Adrenal gland (tissue), 9 donors: ENCODE measurements at regions not wholly inside any gene's neighbourhood (a gene's known extent, or its start where the extent isn't known, plus 50 kb on each side); places are given as distances from the start of the nearest gene placed in this dataset.
A peak's percentile ranks its signal among the peaks of the same experiment; 100 is the strongest.
"Not testable (repeated sequence)": the region's sequence is repeated elsewhere in the genome, so short reads cannot be mapped to it uniquely, and the experiment has no call there.

ENCODE experiments used
- DNase-seq, 7 donors: peaks; one replicate each; pipeline ENCODE4 v3.0.0-alpha.2; 2019 to 2020
- H3K27ac ChIP-seq, 5 donors: fragments of 200-600 bp; sonication (generic) in 4 of 5; 1 replicate in 3 of 5; 2 replicates in 2 of 5; pipeline versions ENCODE4 v1.5.1 to v1.8.0; 2016 to 2020; ENCODE audit warnings: mild to moderate bottlenecking in 1 of 5
- H3K27me3 ChIP-seq: fragments of 200-600 bp; 2 replicates; pipeline ENCODE4 v1.8.0; 2021
- H3K36me3 ChIP-seq, 2 donors: fragments of 200-600 bp; replicated peaks in 1 of 2; 1 replicate in 1 of 2; 2 replicates in 1 of 2; pipeline versions ENCODE4 v1.5.1 to v1.8.0; 2018 to 2022
- H3K4me1 ChIP-seq, 2 donors: fragments of 200-600 bp; replicated peaks in 1 of 2; 1 replicate in 1 of 2; 2 replicates in 1 of 2; pipeline versions ENCODE4 v1.5.1 to v1.8.0; 2018 to 2021
- H3K4me3 ChIP-seq, 4 donors: fragments of 200-600 bp; sonication (generic) in 3 of 4; one replicate each; pipeline ENCODE4 v1.5.1; 2016 to 2018
- H3K9me3 ChIP-seq, 3 donors: fragments of 200-600 bp; sonication (generic) in 1 of 3; replicated peaks in 1 of 3; 1 replicate in 2 of 3; 2 replicates in 1 of 3; pipeline versions ENCODE4 v1.5.1 to v1.8.0; 2016 to 2021
- POLR2A ChIP-seq, 2 donors: fragments of 450-650 bp; IDR thresholded peaks; one replicate each; pipeline ENCODE4 v1.6.1; 2017; ENCODE audit warnings: antibody characterized with exemption in 2 of 2, mild to moderate bottlenecking in 2 of 2, moderate library complexity in 1 of 2
- WGBS, 4 donors: extraction: QIAGEN DNeasy Blood & Tissue Kit in 2 of 4; methylation state at CpG; one replicate each; pipeline versions ENCODE4 v1.1.5 to v1.1.7; 2013 to 2017; 5-methylcytosine and 5-hydroxymethylcytosine counted together
- intact Hi-C, 2 donors: fragments of 100-400 bp; cut with DNase I; formaldehyde crosslinking; loops; one replicate each; pipeline versions ENCODE4 v1.14.1 to v1.15.0; 2022 to 2023
- TF ChIP-seq, protein P1 (sequence below), 6 experiments: fragments of 450-650 bp in 4 of 6; fragments of 200-600 bp in 2 of 6; sonication (generic) in 1 of 6; IDR thresholded peaks; 1 replicate in 5 of 6; 2 replicates in 1 of 6; pipeline versions ENCODE4 v1.5.1 to v1.8.0; 2016 to 2021; ENCODE audit warnings: antibody characterized with exemption in 6 of 6, mild to moderate bottlenecking in 2 of 6, moderate library complexity in 1 of 6
- donor health status: healthy with polysubstance abuse.
- donor health status: Bipolar disorder and iron deficiency.
- donor health status: DM: yes; HTN: yes; CAD: no.
- donor health status: DM: no; HTN: no; CAD: no.
- donor health status: DM: no; HTN: no; CAD: no.

DNA sequence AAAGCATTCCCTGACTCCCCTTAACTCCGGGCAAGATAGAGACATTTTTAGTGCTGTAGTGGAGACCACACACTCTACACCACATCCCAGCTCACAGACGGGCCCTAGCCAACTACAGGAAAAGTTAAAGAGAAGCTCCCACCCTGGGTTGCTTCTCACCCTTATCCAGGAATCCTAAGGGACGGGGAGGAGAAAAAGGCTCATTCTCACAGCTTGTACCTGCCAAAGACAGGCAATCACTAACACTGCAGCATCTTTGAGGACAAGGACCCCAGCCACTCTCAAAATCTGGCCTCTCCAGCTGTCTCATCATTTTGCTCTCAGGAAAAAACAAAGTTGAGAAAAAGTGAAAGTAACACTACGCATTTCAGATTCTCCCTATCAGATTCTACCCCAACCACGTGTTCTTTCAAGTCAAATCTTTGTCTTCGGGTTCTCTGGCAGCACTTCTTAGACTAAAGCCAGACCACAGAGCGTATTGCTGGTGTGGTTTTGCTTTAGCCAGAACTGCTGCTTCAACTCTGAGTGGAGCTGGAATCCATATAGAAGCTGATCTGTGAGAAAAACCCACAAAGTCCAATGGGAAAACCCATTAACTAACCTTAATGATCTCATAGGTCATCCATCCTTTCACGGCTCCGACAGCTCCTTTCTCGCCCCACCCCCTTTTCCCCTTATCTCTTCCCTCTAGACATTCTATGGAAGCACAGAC, 605.9 kb upstream of the DIPK2B start:
- 38 to 52% (median 48%) methylated on average over 8 to 10 of the region's 10 CpGs for WGBS, 4 donors
- intact Hi-C loops = no loop called here
- no peak overlapping the region for H3K27ac ChIP-seq
- TF ChIP-seq, protein P1, sequence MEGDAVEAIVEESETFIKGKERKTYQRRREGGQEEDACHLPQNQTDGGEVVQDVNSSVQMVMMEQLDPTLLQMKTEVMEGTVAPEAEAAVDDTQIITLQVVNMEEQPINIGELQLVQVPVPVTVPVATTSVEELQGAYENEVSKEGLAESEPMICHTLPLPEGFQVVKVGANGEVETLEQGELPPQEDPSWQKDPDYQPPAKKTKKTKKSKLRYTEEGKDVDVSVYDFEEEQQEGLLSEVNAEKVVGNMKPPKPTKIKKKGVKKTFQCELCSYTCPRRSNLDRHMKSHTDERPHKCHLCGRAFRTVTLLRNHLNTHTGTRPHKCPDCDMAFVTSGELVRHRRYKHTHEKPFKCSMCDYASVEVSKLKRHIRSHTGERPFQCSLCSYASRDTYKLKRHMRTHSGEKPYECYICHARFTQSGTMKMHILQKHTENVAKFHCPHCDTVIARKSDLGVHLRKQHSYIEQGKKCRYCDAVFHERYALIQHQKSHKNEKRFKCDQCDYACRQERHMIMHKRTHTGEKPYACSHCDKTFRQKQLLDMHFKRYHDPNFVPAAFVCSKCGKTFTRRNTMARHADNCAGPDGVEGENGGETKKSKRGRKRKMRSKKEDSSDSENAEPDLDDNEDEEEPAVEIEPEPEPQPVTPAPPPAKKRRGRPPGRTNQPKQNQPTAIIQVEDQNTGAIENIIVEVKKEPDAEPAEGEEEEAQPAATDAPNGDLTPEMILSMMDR (IDR thresholded peaks at IDR 0.05) = no peak
- TF ChIP-seq POLR2A (IDR thresholded peaks at IDR 0.05) = no peak
- peak overlapping the region in 1 of 4 donors; percentile 26 for H3K4me3 ChIP-seq
- H3K4me1 ChIP-seq = no peaks in the 10 kb centered on the region
- H3K27me3 ChIP-seq = peaks cover 31% of the 10 kb centered on the region
- H3K36me3 ChIP-seq = no peaks in the 10 kb centered on the region
- no peak for DNase-seq
- no peaks in the 10 kb centered on the region for H3K9me3 ChIP-seq

DNA sequence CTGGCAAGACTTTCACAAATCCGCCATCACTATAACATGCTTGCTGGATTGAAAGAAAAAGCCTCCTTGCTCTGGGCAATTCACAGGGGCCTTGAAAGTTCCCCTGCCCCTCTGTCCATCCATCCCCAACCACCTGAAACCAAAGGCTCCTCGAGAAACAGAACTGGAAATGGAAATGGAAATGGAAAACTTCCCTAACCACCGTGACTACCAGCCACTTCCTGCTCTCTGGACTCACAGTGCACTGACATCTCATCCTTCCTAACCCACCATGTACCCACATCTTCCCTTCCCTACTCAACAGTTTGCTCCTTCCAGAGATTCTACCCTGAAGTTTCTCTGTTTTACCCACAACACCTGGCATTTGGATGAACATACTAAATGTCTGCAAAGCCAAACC, 603.6 kb upstream of the DIPK2B start:
- intact Hi-C loops = no loop called here
- TF ChIP-seq, protein P1 (IDR thresholded peaks at IDR 0.05) = no peak
- no peak for TF ChIP-seq POLR2A (IDR thresholded peaks at IDR 0.05)
- no peak overlapping the region for H3K27ac ChIP-seq
- no peak overlapping the region for H3K4me3 ChIP-seq
- no peaks in the 10 kb centered on the region for H3K4me1 ChIP-seq
- H3K9me3 ChIP-seq = no peaks in the 10 kb centered on the region
- 57 to 81% (median 70%) methylated on average over 3 of the region's 3 CpGs for WGBS, 4 donors
- DNase-seq = no peak
- H3K36me3 ChIP-seq = no peaks in the 10 kb centered on the region
- peaks cover 33% of the 10 kb centered on the region for H3K27me3 ChIP-seq

DNA sequence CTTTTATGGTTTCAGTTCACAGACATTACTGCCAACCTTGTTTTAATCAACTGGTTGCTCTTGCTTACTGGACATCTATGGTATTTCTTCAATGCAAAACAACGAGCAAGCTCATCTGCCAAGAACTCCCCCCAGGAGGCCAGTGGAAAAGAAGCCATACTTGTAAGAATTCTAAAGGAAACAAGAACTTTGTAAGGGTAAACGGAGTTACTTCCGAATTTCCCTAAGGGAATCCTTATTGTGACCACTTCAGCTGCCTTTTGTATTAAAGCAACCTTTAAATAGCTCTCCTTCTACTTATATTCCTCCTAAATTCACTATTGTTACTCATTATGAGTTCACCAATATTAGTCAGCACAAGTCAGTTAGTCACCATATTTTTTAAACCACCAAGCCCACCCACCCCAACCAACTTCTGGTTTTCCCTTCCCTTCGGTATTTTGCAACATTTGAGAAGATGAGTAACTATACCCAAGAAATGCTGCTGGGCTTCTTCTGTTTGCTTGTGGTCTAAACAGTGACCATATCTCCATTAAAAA, 602.8 kb upstream of the DIPK2B start:
- Histone ChIP-seq H3K27ac (no peak overlapping the region), H3K27me3 (peaks cover 35% of the 10 kb centered on the region), H3K9me3 (no peaks in the 10 kb centered on the region), H3K36me3 (no peaks in the 10 kb centered on the region), H3K4me3 (no peak overlapping the region), H3K4me1 (no peaks in the 10 kb centered on the region)
- DNase-seq = no peak
- 56 to 59% (median 57%) methylated on average over 4 of the region's 4 CpGs for WGBS, 4 donors
- no peak for TF ChIP-seq POLR2A (IDR thresholded peaks at IDR 0.05)
- TF ChIP-seq, protein P1 (IDR thresholded peaks at IDR 0.05) = no peak
- intact Hi-C loops = no loop called here

DNA sequence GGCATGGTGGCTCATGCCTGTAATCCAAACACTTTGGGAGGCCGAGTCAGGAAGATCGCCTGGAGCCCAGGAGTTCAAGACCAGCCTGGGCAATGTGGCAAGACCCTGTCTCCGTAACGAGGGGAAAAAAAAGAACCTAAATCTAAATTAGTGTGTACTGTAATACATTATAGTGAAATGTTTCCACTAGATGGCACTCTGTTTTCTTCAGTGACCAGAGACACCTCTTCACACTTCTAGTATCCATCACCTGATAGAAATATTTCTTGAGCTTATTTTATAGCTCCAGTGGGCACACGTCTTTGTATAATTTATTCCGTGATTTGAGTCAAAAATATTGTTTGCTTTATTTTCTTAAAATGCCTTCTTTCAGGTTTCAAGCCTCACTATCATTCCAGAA, 600.9 kb upstream of the DIPK2B start:
- no peak for TF ChIP-seq POLR2A (IDR thresholded peaks at IDR 0.05)
- TF ChIP-seq, protein P1 (IDR thresholded peaks at IDR 0.05) = peak; percentile 16 to 48 (median 26)
- Histone ChIP-seq H3K36me3 (no peaks in the 10 kb centered on the region), H3K4me3 (no peak overlapping the region), H3K27ac (no peak overlapping the region), H3K4me1 (no peaks in the 10 kb centered on the region), H3K27me3 (peaks cover 45% of the 10 kb centered on the region), H3K9me3 (no peaks in the 10 kb centered on the region)
- intact Hi-C loops = no loop called here
- WGBS, 4 donors = 22 to 28% (median 27%) methylated on average over 6 of the region's 6 CpGs
- DNase-seq = no peak

DNA sequence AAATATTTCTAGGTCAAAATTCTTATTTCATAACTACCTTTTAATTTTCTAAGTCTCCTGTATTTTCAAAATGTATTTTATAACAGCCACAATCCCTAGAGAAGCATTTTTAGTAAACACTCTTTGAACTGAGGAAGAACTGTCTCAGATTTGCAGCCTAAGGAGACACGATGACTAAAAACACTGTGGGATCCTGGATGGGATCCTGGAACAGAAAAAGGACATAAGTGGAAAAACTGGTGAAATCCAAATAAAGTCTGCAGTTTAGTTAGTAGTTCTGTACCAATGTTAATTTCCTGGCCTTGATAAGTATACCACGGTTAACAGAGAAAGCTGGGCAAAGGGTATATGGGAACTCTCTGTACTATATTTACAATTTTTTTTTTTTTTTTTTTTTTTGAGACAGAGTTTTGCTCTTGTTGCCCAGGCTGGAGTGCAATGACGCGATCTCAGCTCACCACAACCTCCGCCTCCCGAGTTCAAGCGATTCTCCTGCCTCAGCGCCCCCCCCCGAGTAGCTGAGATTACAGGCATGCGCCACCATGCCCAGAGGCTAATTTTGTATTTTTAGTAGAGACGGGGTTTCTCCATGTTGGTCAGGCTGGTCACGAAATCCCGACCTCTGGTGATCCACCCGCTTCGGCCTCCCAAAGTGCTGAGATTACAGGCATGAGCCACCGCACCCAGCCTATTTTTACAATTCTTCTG, 600.2 kb upstream of the DIPK2B start:
- peaks cover 43% of the 10 kb centered on the region for H3K27me3 ChIP-seq
- WGBS, 4 donors = 62 to 79% (median 73%) methylated on average over 9 to 16 of the region's 16 CpGs
- H3K27ac ChIP-seq, H3K9me3 ChIP-seq, H3K36me3 ChIP-seq, DNase-seq, H3K4me3 ChIP-seq, intact Hi-C loops, H3K4me1 ChIP-seq: not testable (repeated sequence)
